Left lung (tissue), 4 donors: ENCODE measurements at regions not wholly inside any gene's neighbourhood (a gene's known extent, or its start where the extent isn't known, plus 50 kb on each side); places are given as distances from the start of the nearest gene placed in this dataset.
A peak's percentile ranks its signal among the peaks of the same experiment; 100 is the strongest.
"Not testable (repeated sequence)": the region's sequence is repeated elsewhere in the genome, so short reads cannot be mapped to it uniquely, and the experiment has no call there.

ENCODE experiments used
- ATAC-seq: fragments of 200-7000 bp; cut with Tn5 transposase; one replicate; pipeline ENCODE4 v1.9.1; 2020; ENCODE audit warnings: moderate library complexity
- DNase-seq, 4 donors: peaks; one replicate each; pipeline ENCODE4 v3.0.0-alpha.2; 2013 to 2020
- H3K27ac ChIP-seq, 2 donors: fragments of 200-600 bp; sonication (generic) in 1 of 2; one replicate each; pipeline versions ENCODE4 v1.5.0 to v1.8.0; 2020 to 2021
- H3K27me3 ChIP-seq, 2 donors: fragments of 200-600 bp; sonication (generic) in 1 of 2; one replicate each; pipeline versions ENCODE4 v1.5.0 to v1.8.0; 2020 to 2021
- H3K36me3 ChIP-seq, 2 donors: fragments of 200-600 bp; sonication (generic) in 1 of 2; one replicate each; pipeline versions ENCODE4 v1.5.0 to v1.8.0; 2020 to 2021
- H3K4me1 ChIP-seq, 2 donors: fragments of 200-600 bp; one replicate each; pipeline ENCODE4 v1.8.0; 2021
- H3K4me3 ChIP-seq, 2 donors: fragments of 200-600 bp; sonication (generic) in 1 of 2; one replicate each; pipeline versions ENCODE4 v1.5.0 to v1.8.0; 2020 to 2021; ENCODE audit warnings: mild to moderate bottlenecking in 1 of 2
- H3K9me3 ChIP-seq, 2 donors: fragments of 200-600 bp; sonication (generic) in 1 of 2; one replicate each; pipeline versions ENCODE4 v1.5.0 to v1.8.0; 2020 to 2021
- CTCF ChIP-seq, 2 donors: fragments of 200-600 bp; sonication (generic) in 1 of 2; IDR thresholded peaks; one replicate each; pipeline versions ENCODE4 v1.5.0 to v1.8.0; 2021; ENCODE audit warnings: antibody characterized with exemption in 2 of 2
- intact Hi-C, 2 donors: fragments of 100-400 bp; cut with DNase I; formaldehyde crosslinking; loops; one replicate each; pipeline versions ENCODE4 v1.11.2 to v1.14.2; 2022
- donor health status: DM: no; HTN: yes; CAD: no.
- donor health status: DM: no; HTN: no; CAD: no.

DNA sequence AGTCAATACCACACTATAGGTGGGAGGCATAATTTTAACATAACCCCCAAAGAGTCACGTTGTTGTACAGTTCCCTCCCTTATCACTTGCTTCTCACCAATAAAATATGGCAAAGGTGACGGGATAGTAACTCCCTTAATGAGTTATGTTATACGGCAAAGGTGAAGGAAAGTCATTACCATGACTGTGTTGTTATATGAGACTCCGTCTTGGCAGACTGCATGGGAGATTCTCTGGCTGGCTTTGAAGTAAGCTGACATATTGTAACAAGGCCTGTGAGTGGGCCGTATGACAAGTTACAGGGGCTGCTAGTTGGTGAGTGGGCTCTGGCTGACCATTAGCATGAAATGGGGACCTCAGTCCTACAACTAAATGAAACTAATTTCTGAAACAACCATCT is 366.4 kb upstream of the FTMT start:
- DNase-seq, result no peak
- intact Hi-C loops, result no loop called here
- H3K4me1 ChIP-seq, result no peaks in the 10 kb centered on the region

DNA sequence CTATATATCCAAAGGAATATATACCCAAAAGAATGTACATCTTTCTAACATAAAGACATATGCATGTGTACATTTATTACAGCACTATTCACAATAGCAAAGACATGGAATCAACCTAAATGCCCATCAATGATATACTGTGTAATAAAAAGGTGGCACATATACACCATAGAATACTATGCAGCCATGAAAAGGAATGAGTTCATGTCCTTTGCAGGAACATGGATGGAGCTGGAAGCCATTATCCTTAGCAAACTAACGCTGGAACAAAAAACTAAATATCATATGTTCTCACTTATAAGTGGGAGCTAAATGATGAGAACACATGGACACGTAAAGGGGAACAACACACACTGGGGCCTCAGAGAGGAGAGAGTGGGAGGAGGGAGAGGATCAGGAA is 365.7 kb upstream of the FTMT start:
- intact Hi-C loops, ATAC-seq, H3K9me3 ChIP-seq, DNase-seq, H3K4me1 ChIP-seq, H3K4me3 ChIP-seq, H3K27ac ChIP-seq, H3K36me3 ChIP-seq, H3K27me3 ChIP-seq: not testable (repeated sequence)

More for the DNA sequence above, 366.4 kb upstream of the FTMT start:
- H3K9me3 ChIP-seq, result no peaks in the 10 kb centered on the region
- no peak overlapping the region for H3K27ac ChIP-seq
- H3K27me3 ChIP-seq, result no peaks in the 10 kb centered on the region
- no peak overlapping the region for H3K4me3 ChIP-seq
- H3K36me3 ChIP-seq, result no peaks in the 10 kb centered on the region
- no peak for TF ChIP-seq CTCF (IDR thresholded peaks at IDR 0.05)
- no peak for ATAC-seq

DNA sequence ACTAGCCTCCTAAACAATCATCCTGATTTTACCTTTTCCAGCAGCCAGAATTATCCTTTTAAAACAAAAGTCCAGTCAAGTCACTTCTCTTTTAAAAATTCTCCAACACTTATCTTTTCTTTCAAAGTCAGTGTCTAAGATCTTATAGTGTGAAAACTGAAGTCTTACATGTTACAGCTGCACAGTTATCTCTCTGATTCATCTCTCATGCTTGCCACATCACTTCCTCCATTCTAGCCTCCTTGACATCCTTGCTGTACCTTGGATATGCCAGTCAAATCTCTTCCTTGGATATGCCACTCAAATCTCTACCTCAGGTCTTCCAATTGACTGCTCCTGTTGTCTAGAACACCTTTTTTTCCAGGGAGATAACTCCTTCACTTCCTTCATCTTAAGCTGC is 361.7 kb upstream of the FTMT start:
- no peak for TF ChIP-seq CTCF (IDR thresholded peaks at IDR 0.05)

DNA sequence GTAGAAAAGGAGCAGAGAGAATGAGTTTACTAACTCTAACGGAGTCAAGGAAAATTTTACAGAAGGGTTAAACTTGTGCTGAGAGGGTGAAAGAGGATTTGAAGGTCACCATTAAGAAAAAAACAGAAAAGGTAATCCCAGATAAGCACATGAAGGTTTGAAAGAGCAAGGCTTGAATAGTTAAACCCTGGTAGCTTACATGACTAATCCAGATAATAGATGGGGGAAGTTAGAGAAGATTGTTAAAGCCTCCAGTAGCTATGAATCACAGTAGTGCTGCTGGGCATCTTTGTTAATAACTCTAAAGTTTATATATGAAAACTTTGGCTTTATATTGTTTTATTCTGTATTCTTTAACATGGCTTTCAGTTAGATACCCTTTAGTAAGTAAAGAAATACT is 354.5 kb upstream of the FTMT start:
- Histone ChIP-seq H3K4me3 (no peak overlapping the region), H3K4me1 (no peaks in the 10 kb centered on the region), H3K27me3 (no peaks in the 10 kb centered on the region), H3K27ac (no peak overlapping the region), H3K36me3 (no peaks in the 10 kb centered on the region), H3K9me3 (no peaks in the 10 kb centered on the region)
- ATAC-seq (no peak), DNase-seq (no peak)
- no peak for TF ChIP-seq CTCF (IDR thresholded peaks at IDR 0.05)
- intact Hi-C loops, result no loop called here

More for the DNA sequence above, 361.7 kb upstream of the FTMT start:
- intact Hi-C loops, result no loop called here
- Histone ChIP-seq H3K4me3 (no peak overlapping the region), H3K27me3 (no peaks in the 10 kb centered on the region), H3K36me3 (no peaks in the 10 kb centered on the region), H3K27ac (no peak overlapping the region), H3K9me3 (no peaks in the 10 kb centered on the region), H3K4me1 (no peaks in the 10 kb centered on the region)
- no peak for DNase-seq
- no peak for ATAC-seq

- TF ChIP-seq CTCF (IDR thresholded peaks at IDR 0.05), result no peak
- Histone ChIP-seq H3K27me3 (no peaks in the 10 kb centered on the region), H3K36me3 (no peaks in the 10 kb centered on the region), H3K9me3 (no peaks in the 10 kb centered on the region), H3K27ac (no peak overlapping the region), H3K4me1 (no peaks in the 10 kb centered on the region), H3K4me3 (no peak overlapping the region)
- ATAC-seq (no peak), DNase-seq (no peak)
- intact Hi-C loops, result no loop called here
Measured at GRCh38 chr5:121500310-121500709, 351.4 kb upstream of the FTMT start.

GRCh38 chr5:121503111-121503840 is 348.4 kb upstream of the FTMT start:
- DNase-seq (peak in 3 of 4 donors; percentile 13 to 38 (median 30)), ATAC-seq (peak; percentile 82)
- H3K27me3 ChIP-seq, result no peaks in the 10 kb centered on the region
- H3K4me1 ChIP-seq, result no peaks in the 10 kb centered on the region
- no peak for TF ChIP-seq CTCF (IDR thresholded peaks at IDR 0.05)
- intact Hi-C loops, result no loop called here
- H3K36me3 ChIP-seq, result no peaks in the 10 kb centered on the region
- no peaks in the 10 kb centered on the region for H3K9me3 ChIP-seq
- no peak overlapping the region for H3K27ac ChIP-seq
- H3K4me3 ChIP-seq, result no peak overlapping the region
